Activated gamma-delta T cell (primary cell): ENCODE measurements at regions not wholly inside any gene's neighbourhood (a gene's known extent, or its start where the extent isn't known, plus 50 kb on each side); places are given as distances from the start of the nearest gene placed in this dataset.
"Not testable (repeated sequence)": the region's sequence is repeated elsewhere in the genome, so short reads cannot be mapped to it uniquely, and the experiment has no call there.

Source experiments
- DNase-seq: peaks from one replicate; lab custom pipeline; 2025; lab: John Stamatoyannopoulos, UW

DNA sequence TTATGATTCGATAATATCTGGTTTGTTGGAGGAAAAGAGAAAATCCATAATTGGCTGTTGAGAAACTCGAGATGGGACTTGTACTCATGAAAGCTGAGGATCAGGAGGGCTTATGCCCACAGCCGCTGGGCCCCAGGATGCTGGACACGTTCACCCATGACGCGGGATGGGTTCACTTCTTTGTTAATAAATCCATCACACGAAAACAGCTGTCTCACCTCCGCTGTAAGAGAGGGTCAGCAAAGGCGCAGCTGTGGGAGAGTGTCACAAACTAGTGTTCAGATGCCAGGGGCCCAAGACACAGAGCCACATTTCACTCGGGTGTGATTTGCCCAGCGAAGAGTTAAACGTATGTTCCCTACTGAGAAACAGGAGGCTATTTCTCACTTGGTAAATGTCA, 315.1 kb downstream of the THBS2 start:
- DNase-seq: no peak

DNA sequence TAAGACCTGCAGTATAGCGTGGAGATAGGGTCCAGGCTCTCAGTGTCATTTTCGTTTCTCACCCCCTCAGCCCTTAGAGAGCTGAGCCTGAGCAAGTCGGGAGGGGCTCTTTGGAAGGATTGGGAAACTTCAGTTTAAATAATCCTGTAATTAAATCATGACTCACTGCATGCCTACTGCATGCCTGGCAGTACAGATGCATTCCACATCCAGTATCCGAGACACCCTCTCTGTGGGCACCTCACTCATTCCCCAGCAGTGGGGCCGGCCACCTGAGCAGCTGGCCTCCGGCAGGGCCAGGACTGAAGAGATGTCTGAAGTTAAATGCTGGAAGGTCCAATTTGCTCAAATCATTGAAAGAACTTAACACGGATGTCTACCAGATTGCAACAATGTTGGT, 316.6 kb downstream of the THBS2 start:
- no peak for DNase-seq

DNA sequence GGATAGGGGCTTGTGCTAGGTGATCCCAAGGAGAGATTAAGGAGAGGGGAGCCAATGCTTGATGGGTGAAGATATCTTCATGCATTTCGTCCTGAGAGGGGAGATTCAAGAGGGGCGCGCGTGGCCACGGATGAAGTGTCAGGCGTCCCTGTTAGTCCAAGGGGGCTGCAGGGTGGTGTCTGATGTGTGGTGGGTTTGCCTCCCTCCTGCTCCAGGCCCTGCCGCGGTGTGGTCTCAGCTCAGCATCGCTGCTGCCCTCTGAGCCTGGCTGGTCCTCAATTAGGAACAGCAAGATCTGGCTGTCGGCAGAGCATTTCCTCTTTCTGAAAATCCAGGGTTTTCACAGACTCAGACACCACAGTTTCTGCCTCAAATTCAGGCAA, 318.0 kb downstream of the THBS2 start:
- no peak for DNase-seq

DNA sequence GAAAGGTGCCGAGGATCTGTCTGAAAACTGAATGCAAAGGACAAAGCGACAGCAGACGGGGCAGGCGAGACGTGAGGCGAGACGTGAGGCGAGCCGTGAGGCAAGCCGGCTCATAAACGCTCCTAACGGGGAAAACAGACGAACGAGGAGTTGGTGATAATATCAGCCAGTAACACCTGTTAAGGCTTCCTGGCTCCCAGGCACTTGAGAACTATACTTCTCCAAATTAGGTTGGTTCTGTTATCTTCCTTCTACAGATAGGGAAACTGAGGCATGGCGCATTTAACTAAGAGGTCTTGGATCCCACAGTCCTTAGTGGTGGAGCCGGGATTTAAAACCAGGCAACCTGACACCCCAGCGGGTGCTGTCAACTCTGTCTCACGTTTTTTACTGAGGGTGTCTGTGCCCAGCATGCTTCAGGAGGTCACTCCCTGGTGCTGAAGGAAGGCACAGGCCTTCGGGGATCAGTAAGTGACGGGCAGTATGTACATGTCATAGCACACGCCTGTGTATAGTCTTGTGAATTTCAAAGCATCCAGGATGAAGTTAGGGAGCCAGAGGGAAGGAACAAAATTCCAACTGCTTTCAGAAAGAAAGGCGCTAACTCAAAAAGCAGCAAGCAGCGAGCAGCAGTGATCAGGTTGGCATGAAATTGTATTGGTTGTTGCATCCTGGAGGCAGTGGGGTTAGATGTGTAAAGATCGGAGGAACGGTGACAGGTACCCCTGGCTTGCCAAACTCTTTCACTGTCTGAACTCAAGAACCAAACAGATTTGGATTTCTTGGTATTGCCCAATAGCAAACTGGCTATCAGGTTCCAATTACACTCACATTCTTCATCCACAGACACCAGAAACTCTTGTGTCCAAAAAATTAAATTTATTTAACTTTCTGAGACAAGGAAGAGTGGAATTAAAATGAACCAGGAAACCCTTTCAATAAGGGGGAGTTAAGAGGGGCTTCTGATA, 318.7 kb downstream of the THBS2 start:
- no peak for DNase-seq

DNA sequence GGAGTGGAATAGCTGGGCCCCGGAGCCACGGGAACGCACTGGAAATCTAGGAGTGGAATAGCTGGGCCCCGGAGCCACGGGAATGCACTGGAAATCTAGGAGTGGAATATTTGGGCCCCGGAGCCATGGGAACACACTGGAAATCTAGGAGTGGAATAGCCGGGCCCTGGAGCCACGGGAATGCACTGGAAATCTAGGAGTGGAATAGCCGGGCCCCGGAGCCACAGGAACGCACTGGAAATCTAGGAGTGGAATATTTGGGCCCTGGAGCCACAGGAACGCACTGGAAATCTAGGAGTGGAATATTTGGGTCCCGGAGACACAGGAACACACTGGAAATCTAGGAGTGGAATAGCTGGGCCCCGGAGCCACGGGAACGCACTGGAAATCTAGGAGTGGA, 321.5 kb downstream of the THBS2 start:
- not testable (repeated sequence) for DNase-seq

DNA sequence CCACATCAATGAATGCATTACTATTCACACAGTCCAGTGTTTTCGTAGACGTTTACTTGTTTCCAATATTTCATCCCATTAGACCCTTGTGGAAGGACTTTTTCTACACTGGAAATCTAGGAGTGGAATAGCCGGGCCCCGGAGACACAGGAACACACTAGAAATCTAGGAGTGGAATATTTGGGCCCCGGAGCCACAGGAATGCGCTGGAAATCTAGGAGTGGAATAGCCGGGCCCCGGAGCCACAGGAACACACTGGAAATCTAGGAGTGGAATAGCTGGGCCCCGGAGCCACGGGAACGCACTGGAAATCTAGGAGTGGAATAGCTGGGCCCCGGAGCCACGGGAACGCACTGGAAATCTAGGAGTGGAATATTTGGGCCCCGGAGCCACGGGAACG, 322.6 kb downstream of the THBS2 start:
- DNase-seq: not testable (repeated sequence)

DNA sequence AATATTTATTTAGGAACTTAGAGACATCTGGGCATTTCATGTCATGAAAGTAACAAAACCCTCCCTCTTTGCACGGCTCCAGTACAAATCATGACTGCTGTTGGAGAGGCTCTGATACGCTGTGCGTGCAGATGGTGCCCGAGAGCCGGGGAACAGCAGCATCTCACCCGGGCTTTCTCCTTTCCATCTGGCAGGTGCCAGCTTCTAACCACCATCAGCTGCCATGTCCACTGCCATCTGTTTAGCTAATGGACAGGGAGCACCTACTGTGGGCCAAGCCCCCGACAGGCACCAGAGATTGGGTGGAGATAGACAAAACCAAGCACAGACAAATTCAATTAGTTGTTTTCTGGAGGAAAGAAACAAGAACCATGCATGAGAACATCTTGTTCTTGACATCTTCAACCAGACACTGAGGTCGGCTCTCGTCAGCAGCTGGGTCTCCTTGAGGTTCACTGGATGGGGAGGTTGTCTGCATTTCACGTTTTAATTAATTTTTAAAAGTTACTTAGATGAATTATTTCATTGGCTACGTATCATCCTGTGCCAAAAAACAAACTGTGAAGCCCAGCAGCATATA, 323.7 kb downstream of the THBS2 start:
- no peak for DNase-seq

DNA sequence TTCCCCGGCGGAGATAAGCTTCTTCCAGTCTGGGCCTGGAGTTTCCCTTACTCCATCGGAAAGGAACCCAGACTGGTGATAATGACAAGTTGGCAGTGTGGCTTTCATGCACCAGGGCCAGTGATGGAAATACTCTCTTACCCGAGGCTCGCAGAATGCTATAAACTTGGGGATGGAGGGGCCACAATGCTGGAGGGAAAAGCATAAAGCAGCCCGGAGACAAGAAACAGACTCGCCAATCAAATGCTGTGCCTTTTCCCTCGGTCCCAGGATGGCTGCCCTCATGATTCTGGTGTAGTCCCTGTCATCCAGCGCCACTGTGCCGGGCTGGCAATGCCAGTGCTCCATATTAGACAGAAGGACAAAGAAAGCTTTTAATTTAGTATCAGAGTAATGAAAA, 325.6 kb downstream of the THBS2 start:
- DNase-seq: no peak

DNA sequence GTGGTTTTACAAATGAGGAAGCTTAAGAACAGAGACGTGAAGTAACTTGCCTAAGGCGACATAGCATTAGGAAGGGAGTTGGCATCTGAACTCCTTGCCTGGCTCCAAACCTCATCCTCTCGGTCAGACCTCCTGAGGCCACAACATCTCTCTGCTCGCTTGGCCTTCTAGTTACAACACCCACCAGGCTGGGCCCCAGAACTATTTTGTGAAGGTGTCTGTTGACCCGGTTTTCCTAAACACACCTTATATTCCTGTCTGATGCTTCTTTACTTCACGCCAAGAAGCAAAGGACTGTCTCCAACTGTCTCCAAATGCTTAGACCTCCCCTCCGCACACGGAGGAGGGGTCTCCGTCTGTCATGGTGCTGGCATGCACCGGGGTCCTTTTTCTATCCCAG, 326.6 kb downstream of the THBS2 start:
- no peak for DNase-seq

DNA sequence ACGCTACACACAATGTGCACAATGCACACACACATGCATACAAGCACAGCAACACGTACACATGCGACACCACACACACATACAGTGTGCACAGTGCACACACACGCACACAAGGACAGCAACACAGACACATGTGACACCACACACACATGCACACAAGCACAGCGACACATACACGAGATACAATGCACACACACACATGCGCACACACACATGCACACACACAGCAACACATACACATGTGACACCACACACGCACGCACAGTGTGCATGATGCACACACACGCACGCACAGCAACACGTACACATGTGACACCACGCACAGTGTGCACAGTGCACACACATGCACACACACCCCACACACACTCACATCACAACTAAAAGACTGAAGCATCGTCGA, 327.3 kb downstream of the THBS2 start:
- DNase-seq: no peak

DNA sequence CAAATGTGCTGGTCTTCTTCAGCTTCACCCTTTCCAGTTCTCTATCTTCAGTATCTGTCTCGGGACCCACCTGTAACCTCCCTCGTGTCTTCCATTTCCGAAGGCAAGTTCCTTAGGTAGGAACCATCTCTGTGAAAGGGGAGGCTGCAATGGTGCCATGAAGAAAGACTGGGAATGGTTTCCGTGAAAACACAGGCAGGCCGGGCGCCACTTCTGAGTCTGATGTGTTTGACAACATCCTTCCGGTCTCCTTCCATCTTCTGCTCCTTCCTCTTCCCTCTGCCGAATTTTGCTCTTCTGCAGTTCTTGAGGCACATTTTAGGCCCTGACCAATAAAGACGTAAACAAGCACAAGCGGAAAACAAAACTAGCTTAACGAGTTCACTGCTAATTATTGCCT, 328.0 kb downstream of the THBS2 start:
- DNase-seq: no peak

DNA sequence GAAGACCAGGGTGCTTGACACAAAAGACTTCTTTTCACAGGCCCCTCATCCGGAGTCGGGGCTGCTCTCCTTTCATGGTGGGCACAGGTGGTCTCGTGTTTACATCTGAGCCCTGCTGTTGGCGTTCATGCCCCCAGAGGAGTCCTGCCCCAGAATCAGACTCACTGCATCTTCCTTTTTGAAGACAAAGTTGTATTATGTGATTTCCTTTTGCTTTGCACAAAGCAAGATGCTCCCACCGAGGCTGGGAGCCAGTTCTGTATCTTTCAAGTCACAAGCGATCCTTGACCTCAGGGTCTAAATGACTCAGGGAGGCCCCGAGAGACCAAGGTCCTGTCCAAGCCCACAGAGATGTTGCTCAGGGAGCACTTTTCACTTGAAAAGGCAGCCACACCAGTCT, 330.5 kb downstream of the THBS2 start:
- no peak for DNase-seq

DNA sequence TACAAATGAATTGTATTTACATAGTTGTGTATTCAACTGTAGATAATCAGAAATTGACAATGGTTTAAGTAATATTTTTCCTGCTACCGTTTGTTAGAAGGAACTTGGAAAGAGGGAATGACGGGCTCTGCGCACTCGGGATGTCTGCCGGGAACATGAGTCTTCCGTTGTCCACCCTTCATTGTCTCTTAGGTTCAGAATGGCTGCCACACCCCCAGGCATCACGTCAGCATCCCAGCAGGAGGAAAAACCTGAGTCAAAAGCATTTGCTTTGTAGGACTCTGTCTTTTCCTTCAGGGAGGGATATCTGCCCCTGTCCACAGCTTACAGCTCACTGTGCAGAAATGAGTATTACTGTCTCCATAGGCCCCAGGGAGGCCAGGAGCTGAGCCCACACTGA, 331.2 kb downstream of the THBS2 start:
- no peak for DNase-seq

DNA sequence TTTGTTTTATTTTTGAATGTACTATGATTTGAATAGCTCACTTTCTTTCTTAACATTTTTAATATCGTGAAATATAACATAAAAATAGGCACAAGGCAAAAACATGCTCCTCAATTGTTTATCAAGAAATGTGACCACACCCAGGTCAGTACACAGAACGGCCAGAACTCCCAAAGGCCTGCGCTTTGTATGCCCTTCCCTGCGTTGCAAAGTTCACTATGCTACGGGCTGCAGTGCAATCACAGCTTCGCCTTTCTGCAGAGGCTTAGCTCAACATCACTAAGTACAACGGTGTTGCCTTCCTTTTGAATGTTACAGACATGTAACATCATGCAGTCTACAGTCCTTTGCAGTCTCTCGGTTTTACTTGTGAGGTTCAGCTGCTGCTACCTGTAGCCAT, 333.4 kb downstream of the THBS2 start:
- DNase-seq: no peak

DNA sequence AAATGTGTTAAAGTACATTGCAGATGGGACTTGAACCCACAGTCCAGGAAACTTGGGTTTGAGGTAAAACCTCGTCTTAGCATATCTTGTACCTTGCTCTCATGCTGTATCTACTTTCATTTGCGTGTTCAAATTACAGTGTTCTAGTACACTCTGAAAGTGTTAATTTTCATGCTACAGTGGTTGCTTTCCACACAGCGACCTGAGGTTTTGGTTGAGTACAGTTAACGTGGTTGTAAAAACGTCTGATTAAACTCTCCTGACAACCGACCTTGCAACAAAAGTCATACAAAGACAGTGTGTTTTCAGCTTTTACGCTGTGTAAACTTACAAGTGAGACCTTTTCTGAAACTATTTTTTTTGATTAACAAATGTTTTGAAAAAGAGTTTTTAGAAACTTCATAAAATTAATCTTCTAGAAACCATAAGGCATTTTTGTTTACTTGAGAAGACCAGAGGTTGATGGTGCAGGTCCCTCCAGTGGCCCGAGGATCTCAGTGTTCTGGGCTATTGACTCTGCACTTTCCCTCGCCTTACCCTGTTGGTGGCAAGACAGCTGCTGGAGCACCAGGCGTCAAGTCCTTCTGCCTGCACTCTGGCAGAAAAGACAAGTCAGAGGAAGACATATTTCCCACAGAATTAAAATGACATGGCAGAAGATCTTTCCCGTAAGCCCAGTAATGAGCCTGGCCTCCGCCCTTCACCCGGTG, 334.0 kb downstream of the THBS2 start:
- DNase-seq: no peak

DNA sequence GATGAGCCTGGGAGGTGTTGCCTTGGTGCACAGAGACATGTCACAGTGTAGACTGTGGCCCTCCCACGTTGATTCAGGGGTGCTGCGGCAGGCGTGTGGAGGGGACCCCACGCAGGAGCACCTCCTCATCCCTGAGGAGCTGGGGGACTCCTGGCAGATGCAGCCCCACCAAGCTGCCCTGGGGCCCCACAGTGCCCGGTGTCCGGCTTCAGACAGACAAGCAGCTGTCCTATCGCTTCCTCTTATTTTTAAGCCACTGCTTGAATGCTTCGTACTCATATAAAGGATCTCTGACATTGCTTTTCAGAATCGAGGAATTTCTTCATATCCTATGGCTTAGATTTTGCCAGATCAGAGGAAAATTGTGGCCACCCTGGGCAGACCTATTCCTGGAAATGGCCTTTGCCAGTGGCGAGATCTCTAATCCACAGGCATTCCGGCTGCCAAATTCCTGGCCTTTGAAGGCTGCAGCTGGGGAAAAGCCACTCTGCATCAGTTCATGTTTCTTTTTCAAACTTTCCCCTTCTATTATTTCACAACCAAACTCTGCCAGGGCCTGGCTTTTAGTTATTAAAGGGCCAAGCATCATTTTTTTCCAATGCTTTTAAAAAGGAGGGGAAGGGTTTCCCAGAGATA, 337.0 kb downstream of the THBS2 start:
- no peak for DNase-seq

DNA sequence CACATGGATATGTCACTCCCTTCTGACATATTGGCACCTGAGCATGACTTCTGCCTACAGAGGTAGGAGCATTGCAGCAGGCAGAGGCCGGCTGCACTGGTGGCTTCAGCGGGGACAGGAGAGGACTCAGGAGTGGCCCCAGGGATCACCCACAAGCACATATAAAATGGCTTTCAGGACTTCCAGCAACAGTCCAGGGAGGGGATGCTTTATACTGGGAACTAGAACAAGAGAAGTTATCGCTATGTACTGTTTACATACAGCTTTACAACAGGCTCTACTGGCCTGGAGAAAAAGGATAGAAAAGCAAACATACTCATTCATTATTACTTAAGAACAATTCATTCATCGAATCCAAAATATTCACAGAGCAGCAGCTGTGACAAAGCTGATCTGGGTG, 337.8 kb downstream of the THBS2 start:
- DNase-seq: no peak

DNA sequence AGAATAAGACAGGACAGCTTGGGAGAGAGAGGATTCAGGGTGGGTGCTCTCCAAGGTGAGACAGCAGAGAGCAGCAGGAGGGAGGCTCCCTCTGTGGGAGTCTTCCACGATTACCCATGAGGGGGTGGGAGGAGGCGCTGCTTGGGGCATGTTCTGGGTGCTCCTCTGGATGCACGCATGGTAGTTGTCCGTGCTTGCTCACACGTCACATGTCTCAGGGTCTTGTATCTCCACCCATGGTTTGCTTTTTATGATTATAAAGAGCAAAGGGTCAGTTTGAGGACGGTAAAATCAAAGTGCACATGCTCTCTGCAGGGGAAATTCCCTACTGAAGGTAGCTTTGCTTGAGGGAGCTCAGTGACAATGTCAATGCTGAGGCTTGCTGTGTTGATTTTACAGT, 338.4 kb downstream of the THBS2 start:
- DNase-seq: no peak

DNA sequence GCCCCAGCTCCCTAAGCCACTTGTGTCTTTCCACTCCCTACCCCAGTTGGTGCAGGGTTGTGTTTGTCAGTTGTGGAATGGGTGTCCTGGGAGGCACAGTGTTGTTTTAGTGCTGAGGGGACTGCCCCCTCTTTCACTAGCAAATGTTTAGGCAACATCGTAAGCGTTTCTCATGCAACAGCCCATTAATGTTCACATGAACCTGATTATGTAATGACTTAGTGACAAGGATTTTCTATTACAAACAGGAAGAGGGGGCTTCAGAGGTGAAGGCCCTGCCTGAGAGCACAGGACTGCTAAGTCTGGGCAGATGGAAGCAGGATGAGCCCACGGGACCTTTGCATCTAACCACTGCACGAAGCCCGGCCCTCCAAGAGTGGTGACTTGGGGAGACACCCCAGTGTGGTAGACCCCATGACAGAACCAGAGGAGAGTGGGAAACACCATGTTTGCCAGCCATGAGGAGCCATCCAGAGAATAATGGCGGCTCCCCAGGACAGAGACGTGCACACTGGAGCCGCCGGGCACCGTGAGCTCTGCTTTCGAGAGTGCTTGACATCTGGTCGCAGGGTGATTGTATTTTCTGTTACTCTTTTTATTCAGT, 339.7 kb downstream of the THBS2 start:
- no peak for DNase-seq

DNA sequence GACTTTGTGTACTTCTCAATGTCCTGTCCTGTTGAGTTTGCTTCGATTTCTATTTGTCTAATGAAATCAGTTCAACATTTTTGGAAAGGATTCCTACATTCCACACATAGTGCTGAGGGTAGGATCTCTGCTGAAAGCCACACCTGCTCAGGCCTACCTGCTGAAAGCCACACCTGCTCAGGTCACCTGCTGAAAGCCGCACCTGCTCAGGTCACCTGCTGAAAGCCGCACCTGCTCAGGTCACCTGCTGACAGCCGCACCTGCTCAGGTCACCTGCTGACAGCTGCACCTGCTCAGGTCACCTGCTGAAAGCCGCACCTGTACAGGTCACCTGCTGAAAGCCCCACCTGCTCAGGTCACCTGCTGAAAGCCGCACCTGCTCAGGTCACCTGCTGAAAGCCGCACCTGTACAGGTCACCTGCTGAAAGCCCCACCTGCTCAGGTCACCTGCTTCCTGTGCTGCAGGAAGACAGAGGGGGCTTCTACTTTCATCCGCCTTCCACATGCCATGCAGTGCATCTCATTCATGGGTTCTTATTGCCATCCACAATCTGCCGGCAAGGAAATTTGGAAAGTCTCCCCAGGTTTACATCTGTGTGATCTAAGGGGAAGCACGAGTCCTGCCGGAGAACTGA, 340.3 kb downstream of the THBS2 start:
- DNase-seq: not testable (repeated sequence)

DNA sequence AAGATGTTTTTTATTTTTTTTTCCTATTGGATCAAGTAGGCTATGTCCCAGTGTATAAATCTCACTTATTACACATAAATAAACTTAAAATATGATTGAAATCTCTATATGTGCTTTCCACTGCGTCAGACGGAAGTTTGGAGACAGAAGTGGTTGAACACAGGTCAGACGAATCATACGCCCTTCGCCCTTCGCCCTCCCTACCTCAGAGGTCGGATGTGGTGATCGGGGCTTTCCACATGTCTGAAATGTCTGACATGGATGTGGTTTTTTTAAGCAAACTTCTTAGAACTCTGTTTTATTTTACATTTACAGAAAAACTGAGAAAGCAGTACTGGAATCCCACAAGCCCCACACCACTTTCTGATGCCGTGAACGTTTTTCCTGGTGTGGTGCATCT, 344.4 kb downstream of the THBS2 start:
- DNase-seq: no peak

DNA sequence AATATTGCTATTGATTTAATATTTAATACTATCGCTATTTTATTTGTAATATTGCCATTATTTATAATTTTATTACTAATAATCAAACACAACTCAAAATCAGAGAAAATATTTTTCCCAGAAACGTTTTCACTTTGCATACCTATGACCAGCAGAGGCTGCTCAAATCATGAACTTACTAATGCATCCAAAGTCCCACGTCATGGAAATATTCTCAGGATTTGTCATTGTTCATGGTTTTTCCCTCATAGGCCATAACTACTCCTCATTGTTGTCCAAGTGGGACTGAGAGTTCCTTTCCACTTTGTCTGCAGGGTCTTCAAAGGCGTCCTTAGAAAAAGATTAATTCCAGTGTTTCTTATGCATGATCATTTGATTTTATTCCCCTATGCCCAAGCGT, 344.8 kb downstream of the THBS2 start:
- no peak for DNase-seq
